KOPT-K1 (cell line): ENCODE measurements at regions not wholly inside any gene's neighbourhood (a gene's known extent, or its start where the extent isn't known, plus 50 kb on each side); places are given as distances from the start of the nearest gene placed in this dataset.
"Not testable (repeated sequence)": the region's sequence is repeated elsewhere in the genome, so short reads cannot be mapped to it uniquely, and the experiment has no call there.

Source experiments
- H3K27ac ChIP-seq: fragments of 200-600 bp; sonication (generic); 2 replicates; pipeline ENCODE4 v1.5.1; 2016; ENCODE audit warnings: antibody characterized with exemption, mild to moderate bottlenecking, low read depth, low read length; ENCODE audit not compliant: poor library complexity, severe bottlenecking
- H3K36me3 ChIP-seq: fragments of 200-600 bp; sonication (generic); 2 replicates; pipeline ENCODE4 v1.5.1; 2017; ENCODE audit warnings: antibody characterized with exemption, mild to moderate bottlenecking, low read length, moderate library complexity; ENCODE audit not compliant: insufficient read depth
- H3K9me3 ChIP-seq: fragments of 200-600 bp; sonication (generic); 2 replicates; pipeline ENCODE4 v1.5.1; 2017; ENCODE audit warnings: antibody characterized with exemption, low read length, mild to moderate bottlenecking; ENCODE audit not compliant: insufficient read depth, poor library complexity, severe bottlenecking

DNA sequence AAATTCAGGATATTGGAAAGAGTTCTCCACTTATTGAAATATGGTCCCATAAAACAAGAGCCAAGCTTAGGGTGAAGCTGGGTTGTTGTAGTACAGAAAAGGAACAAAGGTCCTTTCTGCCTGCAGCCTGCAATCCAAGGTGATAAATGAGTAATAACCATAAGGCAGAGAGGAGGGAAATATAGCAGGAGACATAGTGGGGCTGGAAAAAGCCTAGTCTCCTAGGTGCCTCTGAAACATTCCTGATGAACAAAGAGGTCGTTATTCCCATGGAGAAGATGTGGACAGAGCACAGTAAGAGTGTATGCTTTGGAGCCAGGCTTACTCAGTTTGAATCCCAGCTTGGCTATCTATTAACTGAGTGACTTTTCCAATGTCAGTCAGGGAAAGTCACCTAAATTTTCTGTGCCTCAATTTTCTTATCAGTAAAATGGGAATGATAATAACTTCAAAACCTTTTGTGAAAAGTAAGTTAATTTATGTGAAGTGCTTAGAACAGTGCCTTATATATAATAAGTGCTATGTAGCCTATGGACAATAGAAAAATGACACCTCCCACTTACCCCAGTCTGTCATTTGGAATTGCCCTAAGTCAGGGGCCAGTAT lies 110.8 kb upstream of the GRIN3A start:
- no peak overlapping the region for H3K27ac ChIP-seq
- no peaks in the 10 kb centered on the region for H3K36me3 ChIP-seq
- no peaks in the 10 kb centered on the region for H3K9me3 ChIP-seq

DNA sequence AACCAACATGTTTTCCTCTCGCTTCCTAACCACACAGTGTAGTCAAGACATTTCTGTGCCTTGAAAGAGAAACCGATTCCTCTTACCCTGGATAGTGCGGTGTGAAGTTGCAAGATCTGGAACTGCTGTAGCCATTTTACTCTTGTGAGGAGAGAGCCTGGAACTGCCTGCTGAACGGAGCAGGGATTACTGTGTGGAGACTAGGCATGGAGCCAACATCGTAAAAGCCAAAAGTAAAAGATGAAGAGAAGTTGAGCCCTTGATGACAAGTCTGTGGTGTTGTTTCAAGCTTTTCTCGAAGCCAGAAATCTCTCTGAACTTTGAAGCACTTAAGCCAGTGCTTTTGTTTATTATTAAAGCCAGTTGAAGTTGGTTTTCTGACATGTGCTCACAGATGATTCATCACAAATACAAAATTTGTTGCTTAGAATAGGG lies 110.1 kb upstream of the GRIN3A start:
- Histone ChIP-seq H3K27ac (no peak overlapping the region), H3K9me3 (no peaks in the 10 kb centered on the region), H3K36me3 (no peaks in the 10 kb centered on the region)

DNA sequence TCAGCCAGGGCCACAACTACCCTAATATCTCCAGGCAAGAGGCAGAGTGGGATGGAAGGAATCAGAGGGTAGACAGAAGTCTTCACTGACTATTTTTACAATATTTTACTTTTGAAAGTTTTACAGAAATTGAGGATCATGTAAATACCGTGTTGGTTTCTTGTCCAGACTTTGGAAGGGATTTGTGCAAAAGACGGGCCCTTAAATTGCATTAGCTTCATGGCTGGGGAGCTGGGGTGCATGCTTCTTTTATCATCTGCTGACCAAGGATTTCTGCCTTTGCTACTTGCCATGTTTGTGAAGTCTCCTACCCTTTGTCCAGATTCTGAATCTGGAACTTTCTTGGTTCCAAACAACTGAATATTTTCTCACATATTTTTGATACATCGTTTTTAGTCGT lies 107.7 kb upstream of the GRIN3A start:
- no peak overlapping the region for H3K27ac ChIP-seq
- no peaks in the 10 kb centered on the region for H3K9me3 ChIP-seq
- no peaks in the 10 kb centered on the region for H3K36me3 ChIP-seq

DNA sequence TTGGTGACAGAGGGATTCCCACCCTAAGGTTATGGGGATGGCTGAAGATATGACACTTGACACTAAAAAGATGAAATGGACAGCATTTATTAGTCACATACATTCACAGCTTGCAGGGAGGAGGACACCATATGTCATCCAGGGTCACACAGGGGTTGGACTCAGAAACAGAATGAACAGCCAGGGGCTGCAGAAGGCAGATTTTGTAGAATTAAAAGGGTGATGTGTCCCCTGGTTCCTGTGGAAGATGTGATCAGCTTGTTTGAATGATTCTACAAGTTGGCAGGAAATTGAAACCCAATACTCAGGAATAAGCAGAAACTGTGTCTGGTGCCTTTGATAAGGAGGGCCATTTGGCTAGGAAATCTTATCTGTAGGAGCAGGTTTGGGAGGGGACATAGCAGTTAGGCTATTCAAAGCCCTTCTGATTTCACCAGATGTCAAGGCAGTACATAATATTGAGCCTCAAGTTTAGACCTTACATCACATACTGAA lies 102.3 kb upstream of the GRIN3A start:
- H3K36me3 ChIP-seq = no peaks in the 10 kb centered on the region
- H3K9me3 ChIP-seq = no peaks in the 10 kb centered on the region
- H3K27ac ChIP-seq = no peak overlapping the region

DNA sequence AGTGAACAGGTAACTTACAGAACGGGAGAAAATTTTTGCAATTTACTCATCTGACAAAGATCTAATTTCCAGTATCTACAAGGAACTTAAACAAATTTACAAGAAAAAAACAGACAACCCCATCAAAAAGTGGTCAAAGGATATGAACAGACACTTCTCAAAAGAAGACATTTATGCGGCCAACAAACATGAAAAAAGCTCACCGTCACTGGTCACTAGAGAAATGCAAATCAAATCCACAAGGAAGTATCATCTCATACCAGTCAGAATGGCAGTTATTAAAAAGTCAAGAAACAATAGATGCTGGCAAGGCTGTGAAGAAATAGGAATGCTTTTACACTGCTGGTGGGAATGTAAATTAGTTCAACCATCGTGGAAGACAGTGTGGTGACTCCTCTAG lies 100.5 kb upstream of the GRIN3A start:
- not testable (repeated sequence) for H3K9me3 ChIP-seq, H3K27ac ChIP-seq, H3K36me3 ChIP-seq

DNA sequence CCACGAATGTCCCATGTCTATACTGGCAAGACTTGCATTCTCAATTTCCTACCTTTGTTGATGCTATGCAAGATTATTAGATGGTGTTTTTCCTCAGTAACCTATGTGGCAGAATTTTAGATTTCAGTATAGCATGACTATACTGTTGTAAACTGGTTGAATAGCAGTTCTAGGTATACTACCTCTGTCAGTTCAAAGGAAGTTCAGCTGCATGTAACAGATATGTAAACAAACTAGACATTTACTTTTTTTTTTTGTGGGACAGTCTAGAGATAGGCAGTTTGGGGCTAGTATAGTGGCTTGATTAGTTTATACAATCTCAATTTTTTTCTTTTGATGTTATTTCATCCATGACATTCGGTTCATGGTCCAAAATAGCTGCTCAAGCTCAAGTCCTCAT lies 97.6 kb upstream of the GRIN3A start:
- no peaks in the 10 kb centered on the region for H3K9me3 ChIP-seq
- H3K36me3 ChIP-seq = no peaks in the 10 kb centered on the region
- no peak overlapping the region for H3K27ac ChIP-seq

DNA sequence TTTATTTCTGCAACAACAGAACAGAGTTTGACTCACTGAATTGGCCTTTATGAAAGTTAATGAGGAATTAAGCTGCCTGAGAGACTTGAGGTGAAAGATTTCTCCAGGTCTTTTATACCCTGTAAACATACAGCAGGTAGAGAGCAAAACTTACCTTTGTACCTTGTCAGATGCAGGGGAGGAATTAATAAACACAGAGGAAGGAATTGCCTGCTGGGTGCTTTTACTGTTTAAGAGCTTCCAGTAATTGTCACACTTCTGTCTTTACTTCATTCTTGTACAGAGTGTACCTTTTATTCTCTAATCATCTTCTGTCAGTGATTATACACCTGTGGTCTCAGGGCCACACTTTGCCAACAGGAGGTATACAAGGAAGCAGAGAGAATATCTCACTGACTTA lies 94.0 kb upstream of the GRIN3A start:
- Histone ChIP-seq H3K36me3 (no peaks in the 10 kb centered on the region), H3K27ac (no peak overlapping the region), H3K9me3 (no peaks in the 10 kb centered on the region)

DNA sequence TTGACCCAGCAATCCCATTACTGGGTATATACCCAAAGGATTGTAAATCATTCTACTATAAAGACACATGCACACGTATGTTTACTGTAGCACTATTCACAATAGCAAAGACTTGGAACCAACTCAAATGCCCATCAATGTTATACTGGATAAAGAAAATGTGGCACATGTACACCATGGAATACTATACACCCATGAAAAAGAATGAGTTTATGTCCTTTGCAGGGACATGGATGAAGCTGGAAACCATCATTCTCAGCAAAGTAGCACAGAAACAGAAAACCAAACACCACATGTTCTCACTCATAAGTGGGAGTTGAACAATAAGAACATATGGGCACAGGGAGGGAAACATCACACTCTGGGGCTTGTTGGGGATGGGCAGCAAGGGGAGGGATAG lies 83.0 kb upstream of the GRIN3A start:
- H3K36me3 ChIP-seq, H3K9me3 ChIP-seq, H3K27ac ChIP-seq: not testable (repeated sequence)

DNA sequence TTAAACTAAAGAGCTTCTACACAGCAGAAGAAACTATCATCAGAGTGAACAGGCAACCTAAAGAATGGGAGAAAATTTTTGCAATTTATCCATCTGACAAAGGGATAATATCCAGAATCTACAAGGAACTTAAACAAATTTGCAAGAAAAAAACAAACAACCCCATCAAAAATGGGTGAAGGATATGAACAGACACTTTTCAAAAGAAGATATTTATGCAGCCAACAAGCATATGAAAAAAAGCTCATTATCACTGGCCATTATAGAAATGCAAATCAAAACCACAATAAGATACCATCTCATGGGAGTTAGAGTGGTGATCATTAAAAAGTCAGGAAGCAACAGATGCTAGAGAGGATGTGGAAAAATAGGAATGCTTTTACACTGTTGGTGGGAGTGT lies 82.5 kb upstream of the GRIN3A start:
- H3K9me3 ChIP-seq, H3K36me3 ChIP-seq, H3K27ac ChIP-seq: not testable (repeated sequence)

DNA sequence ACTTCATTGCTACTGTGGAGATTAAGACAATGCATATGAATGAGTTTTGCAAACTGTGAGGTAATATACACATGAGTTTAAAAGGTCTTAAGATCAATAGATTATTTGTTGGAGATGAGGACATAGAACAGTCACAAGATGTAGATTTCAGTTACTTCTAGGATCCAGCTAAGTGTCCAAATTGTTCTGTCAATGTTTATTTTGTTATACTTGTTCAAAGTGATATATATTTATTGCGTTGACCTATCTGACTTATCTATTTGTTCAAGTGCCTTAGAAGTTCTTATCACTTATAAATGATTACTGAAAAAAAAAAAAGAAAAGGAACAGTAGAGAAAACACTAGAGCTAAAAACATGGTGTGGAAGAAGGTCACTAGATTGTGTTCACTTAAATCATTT lies 75.6 kb upstream of the GRIN3A start:
- no peak overlapping the region for H3K27ac ChIP-seq
- H3K36me3 ChIP-seq = no peaks in the 10 kb centered on the region
- H3K9me3 ChIP-seq = no peaks in the 10 kb centered on the region

DNA sequence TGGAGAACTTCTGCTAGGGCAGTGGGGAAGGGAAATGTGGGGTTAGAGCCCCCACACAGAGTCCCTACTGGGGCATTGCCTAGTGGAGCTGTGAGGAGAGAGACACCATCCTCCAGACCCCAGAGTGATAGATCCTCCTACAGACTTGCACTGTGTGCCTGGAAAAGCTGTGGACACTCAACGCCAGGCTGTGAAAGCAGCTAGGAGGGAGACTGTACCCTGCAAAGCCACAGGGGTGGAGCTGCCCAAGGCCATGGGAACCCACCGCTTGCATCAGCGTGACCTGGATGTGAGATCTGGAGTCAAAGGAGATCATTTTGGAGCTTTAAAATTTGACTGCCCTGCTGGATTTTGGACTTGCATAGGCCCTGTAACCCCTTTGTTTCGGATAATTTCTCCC lies 69.4 kb upstream of the GRIN3A start:
- not testable (repeated sequence) for H3K36me3 ChIP-seq, H3K9me3 ChIP-seq, H3K27ac ChIP-seq

DNA sequence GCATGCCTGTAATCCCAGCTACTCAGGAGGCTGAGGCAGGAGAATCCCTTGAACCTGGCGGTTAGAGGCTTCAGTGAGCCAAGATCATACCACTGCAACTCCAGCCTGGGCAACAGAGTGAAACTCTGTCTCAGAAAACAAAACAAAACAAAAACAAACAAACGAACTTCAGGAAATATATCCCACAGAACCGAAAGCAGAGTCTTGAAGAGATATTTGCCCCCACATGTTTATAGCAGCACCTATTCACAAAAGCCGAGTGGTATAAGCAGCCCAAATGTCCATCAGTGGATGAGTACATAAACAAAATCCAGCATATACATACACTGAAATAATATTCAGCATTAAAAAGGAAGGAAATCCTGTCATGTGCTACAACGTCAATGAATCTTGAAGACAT lies 57.6 kb upstream of the GRIN3A start:
- H3K36me3 ChIP-seq = no peaks in the 10 kb centered on the region
- H3K27ac ChIP-seq = no peak overlapping the region
- no peaks in the 10 kb centered on the region for H3K9me3 ChIP-seq

DNA sequence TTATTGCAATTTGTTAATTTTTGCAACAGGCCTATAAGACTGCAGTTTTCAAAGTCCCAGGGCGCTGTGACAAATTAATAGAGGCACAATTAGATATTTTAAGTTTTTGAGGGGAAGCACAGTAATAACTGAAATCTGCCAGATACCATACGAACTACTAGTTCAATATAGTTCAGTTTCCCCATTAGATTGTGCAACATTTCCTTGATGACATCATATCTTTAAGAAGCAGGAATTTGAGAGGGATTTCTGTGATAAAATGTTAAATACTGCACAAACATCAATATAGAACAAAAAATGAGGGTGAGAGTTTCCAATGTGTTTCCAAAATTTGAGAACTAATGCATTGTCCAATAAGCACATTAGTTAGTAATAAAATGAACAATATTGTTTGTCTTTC lies 56.7 kb upstream of the GRIN3A start:
- Histone ChIP-seq H3K36me3 (no peaks in the 10 kb centered on the region), H3K27ac (no peak overlapping the region), H3K9me3 (no peaks in the 10 kb centered on the region)

DNA sequence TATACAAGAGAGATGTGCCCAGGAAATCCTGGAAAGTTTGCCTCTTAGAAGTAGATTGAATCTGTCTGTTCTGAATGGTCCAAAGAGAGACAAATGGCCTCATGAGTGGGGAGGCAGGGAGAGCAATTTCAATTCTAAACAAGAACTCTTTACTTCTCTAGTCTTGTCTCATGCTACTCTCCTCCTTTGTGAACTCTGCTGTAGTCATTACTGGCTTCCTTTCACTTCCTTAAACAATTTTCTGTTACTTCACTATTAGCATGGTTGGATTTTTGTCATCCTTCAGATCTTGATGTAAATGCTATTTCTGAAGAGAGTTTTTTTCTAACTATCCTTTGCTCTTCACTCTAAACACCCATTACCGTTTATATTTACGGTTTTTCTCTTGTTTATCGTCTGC lies 54.0 kb upstream of the GRIN3A start:
- Histone ChIP-seq H3K27ac (no peak overlapping the region), H3K9me3 (no peaks in the 10 kb centered on the region), H3K36me3 (no peaks in the 10 kb centered on the region)

DNA sequence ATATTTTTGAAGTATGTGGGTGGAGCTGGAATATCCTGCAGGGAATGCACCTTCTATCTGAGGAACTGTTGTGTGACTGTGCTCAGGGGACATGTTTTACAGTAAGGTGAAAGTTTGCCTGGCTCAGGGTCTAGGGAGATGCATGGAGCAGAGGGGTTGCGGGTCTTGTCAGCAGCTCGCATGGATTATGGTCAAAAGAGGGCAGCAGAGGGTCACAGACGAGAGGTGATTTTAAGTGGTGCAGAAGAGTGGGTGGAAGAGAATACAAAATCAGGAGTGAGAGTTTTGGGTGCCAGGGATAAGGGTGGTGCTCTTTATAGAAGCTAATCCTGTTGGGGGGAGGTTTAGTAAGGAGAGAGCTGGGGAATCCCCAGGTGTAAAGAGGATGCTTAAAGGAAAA lies 53.5 kb upstream of the GRIN3A start:
- Histone ChIP-seq H3K9me3 (no peaks in the 10 kb centered on the region), H3K27ac (no peak overlapping the region), H3K36me3 (no peaks in the 10 kb centered on the region)

DNA sequence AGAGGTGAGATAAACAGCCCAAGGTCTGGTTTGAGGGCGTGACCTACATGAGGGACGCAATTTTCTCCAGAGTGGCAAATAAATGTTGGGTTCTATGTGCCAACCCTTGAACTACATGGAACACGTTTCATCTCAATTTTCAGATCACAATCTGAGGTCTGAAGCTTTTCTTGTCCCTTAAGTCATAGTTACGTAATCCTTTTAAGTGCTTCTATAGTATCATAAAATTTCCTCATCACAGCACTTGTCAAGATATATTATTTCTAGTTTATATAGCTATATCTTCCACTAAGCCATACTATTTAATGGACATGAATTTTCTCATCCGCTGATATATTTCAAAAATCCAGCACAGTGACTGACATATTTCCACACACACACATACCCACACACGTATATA lies 53.1 kb upstream of the GRIN3A start:
- Histone ChIP-seq H3K27ac (no peak overlapping the region), H3K36me3 (no peaks in the 10 kb centered on the region), H3K9me3 (no peaks in the 10 kb centered on the region)
